ENCODE measurements at regions not wholly inside any gene's neighbourhood (a gene's known extent, or its start where the extent isn't known, plus 50 kb on each side); places are given as distances from the start of the nearest gene placed in this dataset.

GRCh38 chr11:130609121-130610035 is 160.9 kb downstream of the ADAMTS15 start:
- H3K27me3 Mint-ChIP-seq: peaks cover 14% of the 10 kb centered on the region
- H3K36me3 Mint-ChIP-seq: no peaks in the 10 kb centered on the region
- no peak for ATAC-seq
- no peaks in the 10 kb centered on the region for H3K9me3 Mint-ChIP-seq
- no peak overlapping the region for H3K27ac Mint-ChIP-seq
- H3K4me3 Mint-ChIP-seq: no peak overlapping the region
- H3K4me1 Mint-ChIP-seq: no peaks in the 10 kb centered on the region

- no peak for ATAC-seq
- H3K36me3 Mint-ChIP-seq: no peaks in the 10 kb centered on the region
- no peaks in the 10 kb centered on the region for H3K4me1 Mint-ChIP-seq
- H3K27me3 Mint-ChIP-seq: peaks cover 14% of the 10 kb centered on the region
- H3K27ac Mint-ChIP-seq: no peak overlapping the region
- no peak overlapping the region for H3K4me3 Mint-ChIP-seq
- H3K9me3 Mint-ChIP-seq: no peaks in the 10 kb centered on the region
Measured at GRCh38 chr11:130611791-130612251, 163.4 kb downstream of the ADAMTS15 start.

- no peaks in the 10 kb centered on the region for H3K9me3 Mint-ChIP-seq
Measured at GRCh38 chr11:130612291-130612851, 163.9 kb downstream of the ADAMTS15 start.

GRCh38 chr11:130613396-130613795 is 165.0 kb downstream of the ADAMTS15 start:
- H3K4me1 Mint-ChIP-seq: no peaks in the 10 kb centered on the region
- no peaks in the 10 kb centered on the region for H3K9me3 Mint-ChIP-seq

More at GRCh38 chr11:130612291-130612851, 163.9 kb downstream of the ADAMTS15 start:
- Mint-ChIP-seq H3K27ac (no peak overlapping the region), H3K4me3 (no peak overlapping the region), H3K4me1 (no peaks in the 10 kb centered on the region), H3K27me3 (peaks cover 14% of the 10 kb centered on the region), H3K36me3 (no peaks in the 10 kb centered on the region)
- ATAC-seq: no peak

GRCh38 chr11:130614591-130614990 is 166.1 kb downstream of the ADAMTS15 start:
- no peaks in the 10 kb centered on the region for H3K4me1 Mint-ChIP-seq
- peaks cover 4% of the 10 kb centered on the region for H3K9me3 Mint-ChIP-seq

More at GRCh38 chr11:130613396-130613795, 165.0 kb downstream of the ADAMTS15 start:
- Mint-ChIP-seq H3K4me3 (no peak overlapping the region), H3K36me3 (no peaks in the 10 kb centered on the region), H3K27ac (no peak overlapping the region), H3K27me3 (peaks cover 7% of the 10 kb centered on the region)
- ATAC-seq: no peak

GRCh38 chr11:130615561-130615960 is 167.1 kb downstream of the ADAMTS15 start:
- no peak overlapping the region for H3K27ac Mint-ChIP-seq
- no peaks in the 10 kb centered on the region for H3K27me3 Mint-ChIP-seq
- no peaks in the 10 kb centered on the region for H3K4me1 Mint-ChIP-seq
- peaks cover 5% of the 10 kb centered on the region for H3K9me3 Mint-ChIP-seq
- ATAC-seq: no peak
- no peak overlapping the region for H3K4me3 Mint-ChIP-seq
- no peaks in the 10 kb centered on the region for H3K36me3 Mint-ChIP-seq

More at GRCh38 chr11:130614591-130614990, 166.1 kb downstream of the ADAMTS15 start:
- H3K27ac Mint-ChIP-seq: no peak overlapping the region
- no peaks in the 10 kb centered on the region for H3K36me3 Mint-ChIP-seq
- no peak overlapping the region for H3K4me3 Mint-ChIP-seq
- no peaks in the 10 kb centered on the region for H3K27me3 Mint-ChIP-seq
- ATAC-seq: no peak

GRCh38 chr11:130616573-130616972 is 168.1 kb downstream of the ADAMTS15 start:
- no peak for ATAC-seq
- H3K27me3 Mint-ChIP-seq: no peaks in the 10 kb centered on the region
- H3K4me3 Mint-ChIP-seq: no peak overlapping the region
- H3K9me3 Mint-ChIP-seq: peaks cover 5% of the 10 kb centered on the region
- no peaks in the 10 kb centered on the region for H3K4me1 Mint-ChIP-seq
- no peaks in the 10 kb centered on the region for H3K36me3 Mint-ChIP-seq
- no peak overlapping the region for H3K27ac Mint-ChIP-seq

- Mint-ChIP-seq H3K4me3 (no peak overlapping the region), H3K36me3 (no peaks in the 10 kb centered on the region), H3K4me1 (no peaks in the 10 kb centered on the region), H3K9me3 (peaks cover 5% of the 10 kb centered on the region), H3K27ac (no peak overlapping the region), H3K27me3 (no peaks in the 10 kb centered on the region)
- no peak for ATAC-seq
Measured at GRCh38 chr11:130617001-130617400, 168.6 kb downstream of the ADAMTS15 start.

- H3K4me3 Mint-ChIP-seq: no peak overlapping the region
- no peak overlapping the region for H3K27ac Mint-ChIP-seq
- H3K4me1 Mint-ChIP-seq: no peaks in the 10 kb centered on the region
- no peaks in the 10 kb centered on the region for H3K36me3 Mint-ChIP-seq
- H3K27me3 Mint-ChIP-seq: peaks cover 20% of the 10 kb centered on the region
- no peak for ATAC-seq
- H3K9me3 Mint-ChIP-seq: peaks cover 5% of the 10 kb centered on the region
Measured at GRCh38 chr11:130620548-130620947, 172.1 kb downstream of the ADAMTS15 start.

- no peak overlapping the region for H3K27ac Mint-ChIP-seq
- peaks cover 20% of the 10 kb centered on the region for H3K27me3 Mint-ChIP-seq
- no peak for ATAC-seq
- no peak overlapping the region for H3K4me3 Mint-ChIP-seq
- H3K36me3 Mint-ChIP-seq: no peaks in the 10 kb centered on the region
- H3K4me1 Mint-ChIP-seq: no peaks in the 10 kb centered on the region
- H3K9me3 Mint-ChIP-seq: peaks cover 5% of the 10 kb centered on the region
Measured at GRCh38 chr11:130622141-130622542, 173.7 kb downstream of the ADAMTS15 start.

- no peaks in the 10 kb centered on the region for H3K4me1 Mint-ChIP-seq
- no peak overlapping the region for H3K27ac Mint-ChIP-seq
- H3K36me3 Mint-ChIP-seq: no peaks in the 10 kb centered on the region
- peaks cover 5% of the 10 kb centered on the region for H3K9me3 Mint-ChIP-seq
- peaks cover 20% of the 10 kb centered on the region for H3K27me3 Mint-ChIP-seq
- ATAC-seq: no peak
- H3K4me3 Mint-ChIP-seq: no peak overlapping the region
Measured at GRCh38 chr11:130623670-130624668, 175.5 kb downstream of the ADAMTS15 start.

- Mint-ChIP-seq H3K36me3 (no peaks in the 10 kb centered on the region), H3K27ac (no peak overlapping the region), H3K9me3 (no peaks in the 10 kb centered on the region), H3K4me3 (no peak overlapping the region), H3K4me1 (no peaks in the 10 kb centered on the region), H3K27me3 (peaks cover 20% of the 10 kb centered on the region)
- ATAC-seq: no peak
Measured at GRCh38 chr11:130624971-130625544, 176.6 kb downstream of the ADAMTS15 start.

GRCh38 chr11:130625578-130626306 is 177.3 kb downstream of the ADAMTS15 start:
- Mint-ChIP-seq H3K4me1 (no peaks in the 10 kb centered on the region), H3K27me3 (peaks cover 20% of the 10 kb centered on the region), H3K27ac (no peak overlapping the region), H3K36me3 (no peaks in the 10 kb centered on the region), H3K4me3 (no peak overlapping the region), H3K9me3 (no peaks in the 10 kb centered on the region)
- ATAC-seq: no peak

- H3K4me1 Mint-ChIP-seq: no peaks in the 10 kb centered on the region
- no peak overlapping the region for H3K4me3 Mint-ChIP-seq
- ATAC-seq: peak; percentile 31
- H3K36me3 Mint-ChIP-seq: no peaks in the 10 kb centered on the region
- peaks cover 3% of the 10 kb centered on the region for H3K27me3 Mint-ChIP-seq
- H3K9me3 Mint-ChIP-seq: no peaks in the 10 kb centered on the region
- H3K27ac Mint-ChIP-seq: no peak overlapping the region
Measured at GRCh38 chr11:130629039-130629438, 180.6 kb downstream of the ADAMTS15 start.

Data from stimulated activated memory B cell treated with anti-CD40 and anti-IgM and Interleukin-4, amounts not matched to agents 10 μg/mL and 1 μg/mL and 100 μg/mL, for 72 hours (primary cell).